Activated naive CD4-positive, alpha-beta T cell treated with anti-CD3 and anti-CD28 coated beads, Interleukin-2, amount 50 U/mL, for 72 hours (primary cell): ENCODE measurements at regions not wholly inside any gene's neighbourhood (a gene's known extent, or its start where the extent isn't known, plus 50 kb on each side); places are given as distances from the start of the nearest gene placed in this dataset.

ENCODE experiments used
- ATAC-seq, 2 donors: fragments of 150-1000 bp; cut with Tn5 transposase; 2 replicates each; pipeline ENCODE4 v1.10.0; 2021; ENCODE audit warnings: mild to moderate bottlenecking in 2 of 2, moderate library complexity in 2 of 2
- DNase-seq, 2 donors: peaks; one replicate each; pipeline ENCODE4 v3.0.0; 2021 to 2022; ENCODE audit warnings: low spot score in 2 of 2
- H3K27ac Mint-ChIP-seq, 2 donors: one replicate each; pipeline ENCODE4 v1.8.0; 2022; ENCODE audit warnings: mild to moderate bottlenecking in 2 of 2, mixed read lengths in 2 of 2
- H3K36me3 Mint-ChIP-seq, 2 donors: one replicate each; pipeline ENCODE4 v1.8.0; 2022; ENCODE audit warnings: mixed read lengths in 2 of 2
- H3K9me3 Mint-ChIP-seq, 2 donors: one replicate each; pipeline ENCODE4 v1.8.0; 2022; ENCODE audit warnings: mixed read lengths in 2 of 2

DNA sequence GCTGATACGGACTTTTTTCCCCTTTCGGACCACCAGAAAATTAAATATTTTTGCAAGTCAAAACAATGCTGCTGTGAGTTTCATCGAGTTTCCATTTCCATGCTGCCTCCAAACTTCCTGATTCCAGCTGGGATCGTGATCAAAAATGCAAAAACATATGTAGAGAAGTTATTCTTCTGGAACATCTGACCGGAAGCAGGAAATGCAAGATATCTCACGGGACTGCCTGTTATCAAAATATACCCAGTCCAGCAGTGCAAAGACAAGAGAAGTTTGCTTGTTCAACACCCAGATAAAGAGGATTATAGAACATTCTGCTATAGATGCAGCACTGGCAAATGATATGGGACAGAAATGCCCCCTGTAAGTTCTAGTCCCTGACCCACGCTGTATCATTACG lies 726.7 kb upstream of the NR2F2 start:
- no peak for DNase-seq
- ATAC-seq: no peak
- H3K36me3 Mint-ChIP-seq: no peaks in the 10 kb centered on the region
- H3K9me3 Mint-ChIP-seq: no peaks in the 10 kb centered on the region
- no peak overlapping the region for H3K27ac Mint-ChIP-seq

DNA sequence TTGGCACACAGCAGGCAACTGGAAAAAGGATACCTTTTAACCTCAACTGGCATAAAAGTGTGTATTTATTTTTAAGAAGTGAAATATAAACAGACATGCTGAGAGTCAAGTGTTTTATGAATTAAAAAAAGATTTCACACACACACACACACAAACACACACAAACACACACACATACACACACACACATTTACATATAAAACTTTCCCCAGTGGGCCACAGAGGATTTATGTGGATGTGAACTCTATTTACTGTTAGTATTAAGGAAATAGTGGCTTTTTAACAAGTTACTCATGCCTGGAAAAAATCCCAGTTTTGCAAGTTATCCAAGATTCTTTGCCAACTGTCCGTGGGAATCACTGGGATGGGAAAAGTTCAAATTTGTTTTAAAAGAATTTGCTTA lies 725.9 kb upstream of the NR2F2 start:
- no peak overlapping the region for H3K27ac Mint-ChIP-seq
- no peaks in the 10 kb centered on the region for H3K36me3 Mint-ChIP-seq
- no peak for ATAC-seq
- H3K9me3 Mint-ChIP-seq: no peaks in the 10 kb centered on the region
- DNase-seq: no peak

DNA sequence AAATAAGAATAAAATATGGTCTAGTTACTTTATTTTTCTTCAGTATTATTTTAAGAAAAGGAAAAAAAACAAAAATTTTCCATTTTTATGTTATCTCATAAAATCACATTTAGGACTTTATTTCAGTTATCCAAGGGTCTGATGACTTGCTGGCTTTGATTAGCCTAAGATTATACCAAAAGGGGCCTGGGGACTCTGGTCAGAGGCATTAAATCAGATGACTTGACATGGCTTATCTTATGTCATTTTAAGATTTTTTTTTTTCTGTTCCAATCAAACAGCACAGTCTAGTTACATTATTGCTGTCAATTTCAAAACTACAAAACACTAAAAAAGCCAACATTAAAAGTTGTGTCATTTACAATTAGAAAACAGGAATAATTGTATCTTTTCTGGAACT lies 725.4 kb upstream of the NR2F2 start:
- no peaks in the 10 kb centered on the region for H3K9me3 Mint-ChIP-seq
- ATAC-seq (no peak), DNase-seq (no peak)
- no peaks in the 10 kb centered on the region for H3K36me3 Mint-ChIP-seq
- H3K27ac Mint-ChIP-seq: no peak overlapping the region

DNA sequence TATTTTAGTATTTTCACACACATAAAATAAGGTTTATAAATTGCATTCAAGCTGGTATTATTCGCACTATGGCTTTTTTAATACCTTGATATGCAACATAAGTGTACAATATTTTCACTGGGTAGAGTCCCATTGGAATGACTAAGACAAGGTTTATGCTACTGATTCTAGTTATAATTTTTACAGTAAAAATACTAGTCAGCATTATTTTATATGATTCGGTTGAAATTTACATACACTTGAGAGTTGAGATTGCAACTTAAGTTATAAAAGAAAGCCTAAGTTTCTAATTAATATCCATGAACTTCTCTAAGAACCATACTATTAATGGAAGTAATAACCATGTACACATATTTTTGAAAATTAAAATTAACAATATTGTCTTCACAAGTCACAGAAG lies 723.9 kb upstream of the NR2F2 start:
- DNase-seq: no peak
- no peaks in the 10 kb centered on the region for H3K9me3 Mint-ChIP-seq
- no peak overlapping the region for H3K27ac Mint-ChIP-seq
- ATAC-seq: no peak
- no peaks in the 10 kb centered on the region for H3K36me3 Mint-ChIP-seq

DNA sequence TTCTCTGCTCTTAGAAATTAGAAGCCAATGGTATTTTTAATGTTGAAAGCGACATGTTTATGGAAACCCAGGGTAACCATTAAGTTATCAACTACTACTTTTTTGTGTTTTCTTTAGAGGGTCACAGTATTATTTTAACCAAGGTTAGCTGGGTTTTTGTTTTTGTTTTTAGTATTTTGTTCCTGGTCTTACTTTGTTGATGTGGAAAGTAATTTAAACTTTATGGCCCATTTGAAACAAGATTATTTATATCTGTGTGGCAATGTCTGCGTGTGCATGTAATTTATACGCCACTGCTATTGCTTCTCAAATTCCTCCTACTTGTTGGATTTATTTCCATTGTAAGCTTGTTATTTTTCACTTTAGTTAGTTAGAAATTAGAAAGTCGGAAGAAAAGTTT lies 722.1 kb upstream of the NR2F2 start:
- DNase-seq: no peak
- H3K36me3 Mint-ChIP-seq: no peaks in the 10 kb centered on the region
- no peaks in the 10 kb centered on the region for H3K9me3 Mint-ChIP-seq
- no peak overlapping the region for H3K27ac Mint-ChIP-seq
- ATAC-seq: no peak

DNA sequence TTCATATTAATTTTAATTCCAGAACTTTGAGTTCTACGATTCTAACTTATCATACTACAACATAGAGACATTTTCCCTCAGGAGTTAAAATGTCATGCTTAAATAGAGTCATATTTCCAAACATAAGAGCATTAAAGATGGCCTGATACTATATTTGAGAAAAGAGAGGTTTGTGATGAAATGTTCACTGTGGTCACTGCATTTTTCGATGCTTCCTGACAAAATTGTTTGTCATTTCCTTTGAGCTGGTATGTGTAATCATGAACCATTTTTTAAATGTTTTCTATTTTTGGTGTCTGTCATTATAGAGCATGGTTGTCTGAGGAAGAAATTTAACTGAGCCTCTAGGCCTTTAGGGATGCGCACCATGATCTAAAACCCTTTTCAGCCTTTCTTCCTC lies 721.4 kb upstream of the NR2F2 start:
- Mint-ChIP-seq H3K36me3 (no peaks in the 10 kb centered on the region), H3K27ac (no peak overlapping the region), H3K9me3 (no peaks in the 10 kb centered on the region)
- no peak for DNase-seq
- ATAC-seq: no peak

DNA sequence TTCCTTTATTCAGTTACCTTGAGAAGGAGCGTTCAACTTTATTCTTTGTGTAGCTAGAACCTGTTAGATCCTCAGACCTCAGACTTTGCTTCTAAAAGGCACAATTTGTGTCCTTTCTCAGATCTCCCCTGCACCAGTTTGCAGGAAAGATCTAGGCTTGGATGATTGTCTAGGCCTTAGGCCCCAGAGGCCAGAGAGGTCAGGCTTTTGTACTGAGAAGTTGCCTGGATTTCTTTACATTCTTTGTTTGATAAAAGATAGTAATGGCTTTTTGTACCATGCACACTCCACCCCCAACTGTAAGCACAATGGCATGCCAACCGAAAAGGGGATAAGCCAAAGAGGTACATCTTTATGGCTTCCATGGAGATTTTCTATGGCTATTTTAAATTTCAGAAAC lies 719.6 kb upstream of the NR2F2 start:
- ATAC-seq: no peak

DNA sequence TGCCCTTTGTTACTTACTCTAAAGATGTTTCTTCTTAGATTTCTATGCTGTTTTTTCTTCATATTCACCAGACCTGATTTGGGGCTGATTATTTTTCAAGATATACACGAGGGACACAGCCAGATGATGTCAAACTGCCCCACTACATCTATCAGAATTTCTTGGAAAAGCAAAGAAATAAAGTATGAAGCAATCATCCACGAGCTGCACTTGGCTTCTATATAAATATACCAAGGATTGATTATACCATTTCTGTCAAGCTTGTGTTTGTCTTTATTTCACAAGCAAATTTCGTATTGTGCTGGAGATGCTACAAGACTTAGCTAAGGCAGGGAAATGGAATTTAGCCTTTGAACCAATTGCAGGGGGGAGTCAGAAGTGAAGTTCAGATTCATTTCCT lies 715.1 kb upstream of the NR2F2 start:
- Mint-ChIP-seq H3K27ac (no peak overlapping the region), H3K36me3 (peaks cover 0 to 21% of the 10 kb centered on the region in 2 donors), H3K9me3 (peaks cover 0 to 12% of the 10 kb centered on the region in 2 donors)
- DNase-seq (no peak), ATAC-seq (no peak)

More for the DNA sequence above, 719.6 kb upstream of the NR2F2 start:
- H3K36me3 Mint-ChIP-seq: no peaks in the 10 kb centered on the region
- no peak overlapping the region for H3K27ac Mint-ChIP-seq
- no peaks in the 10 kb centered on the region for H3K9me3 Mint-ChIP-seq
- DNase-seq: no peak

DNA sequence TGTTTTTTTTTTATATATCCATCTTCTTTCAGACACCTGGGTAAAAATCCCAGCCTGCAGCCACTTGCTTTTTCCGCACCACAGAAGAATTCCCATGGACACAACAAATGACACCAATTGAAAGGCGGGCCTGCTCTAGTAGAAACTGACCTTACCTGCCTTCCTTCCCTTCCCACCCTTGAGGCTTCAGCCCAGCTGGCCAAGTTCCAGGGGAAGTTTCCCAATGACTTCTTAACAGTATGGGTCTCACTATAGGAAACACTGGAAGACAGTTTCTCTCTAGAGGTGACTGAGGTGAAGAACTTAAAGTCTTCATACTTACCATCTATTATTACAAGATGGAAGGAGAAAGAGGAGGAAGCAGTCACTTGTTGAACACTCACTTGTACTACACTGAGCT lies 714.2 kb upstream of the NR2F2 start:
- Mint-ChIP-seq H3K9me3 (peaks cover 0 to 17% of the 10 kb centered on the region in 2 donors), H3K36me3 (peaks cover 0 to 26% of the 10 kb centered on the region in 2 donors), H3K27ac (no peak overlapping the region)
- DNase-seq (no peak), ATAC-seq (no peak)

DNA sequence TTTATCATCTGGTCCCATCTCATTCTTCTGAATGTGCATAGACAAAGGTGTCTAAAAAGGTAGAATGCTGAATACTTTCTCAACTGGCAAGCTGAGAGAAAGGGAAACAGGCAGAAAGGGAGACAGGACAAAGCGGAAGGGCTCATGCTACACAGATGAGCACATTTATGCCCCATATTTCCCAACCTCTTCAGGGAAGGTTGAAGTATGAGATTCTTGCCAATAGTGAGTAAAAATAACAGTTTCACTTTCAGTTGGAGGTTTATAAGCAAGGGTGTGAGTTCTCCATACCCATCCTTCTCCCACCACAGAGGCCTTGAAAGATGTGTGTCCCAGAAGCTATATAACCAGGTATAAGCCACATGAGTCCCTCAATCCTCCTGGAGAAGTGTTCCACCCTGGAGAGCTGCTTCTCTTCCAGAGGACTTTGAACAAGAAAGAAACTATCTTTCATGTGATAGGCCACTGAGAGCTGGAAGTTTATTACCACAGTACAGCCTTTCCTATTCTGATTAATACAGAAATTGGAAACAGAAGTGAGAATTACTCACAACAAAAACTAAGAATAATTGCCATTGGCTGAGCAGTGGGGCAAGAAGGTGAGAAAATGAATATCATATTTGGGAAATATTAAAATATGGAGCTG lies 709.4 kb upstream of the NR2F2 start:
- peaks cover 18 to 49% of the 10 kb centered on the region in 2 donors for H3K36me3 Mint-ChIP-seq
- DNase-seq (peak in 1 of 2 donors; percentile 19), ATAC-seq (peak; percentile 77 to 90)
- peak overlapping the region; percentile 40 to 56 for H3K27ac Mint-ChIP-seq
- H3K9me3 Mint-ChIP-seq: peaks cover 15 to 34% of the 10 kb centered on the region in 2 donors

DNA sequence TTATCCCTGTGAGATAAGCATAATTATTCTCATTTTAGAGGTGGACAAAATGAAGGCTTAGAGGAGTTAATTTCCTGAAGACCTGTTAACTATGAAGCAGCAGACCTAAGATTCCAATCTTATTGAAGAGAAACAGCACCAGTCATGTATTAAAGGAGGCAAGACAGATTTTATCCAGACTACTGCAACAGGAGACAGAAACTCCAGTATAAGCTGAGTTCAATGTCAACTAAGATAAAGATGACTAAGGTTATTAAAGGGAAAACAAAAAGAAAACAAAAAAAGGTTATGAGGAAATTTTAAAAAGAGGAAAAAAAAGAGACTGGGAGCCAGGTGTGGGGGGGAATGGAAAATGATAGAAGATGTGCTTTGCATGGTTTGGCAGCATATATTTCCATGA lies 707.7 kb upstream of the NR2F2 start:
- H3K36me3 Mint-ChIP-seq: peaks cover 18 to 55% of the 10 kb centered on the region in 2 donors
- no peak for ATAC-seq
- no peak for DNase-seq
- H3K27ac Mint-ChIP-seq: no peak overlapping the region
- H3K9me3 Mint-ChIP-seq: peaks cover 15 to 34% of the 10 kb centered on the region in 2 donors

DNA sequence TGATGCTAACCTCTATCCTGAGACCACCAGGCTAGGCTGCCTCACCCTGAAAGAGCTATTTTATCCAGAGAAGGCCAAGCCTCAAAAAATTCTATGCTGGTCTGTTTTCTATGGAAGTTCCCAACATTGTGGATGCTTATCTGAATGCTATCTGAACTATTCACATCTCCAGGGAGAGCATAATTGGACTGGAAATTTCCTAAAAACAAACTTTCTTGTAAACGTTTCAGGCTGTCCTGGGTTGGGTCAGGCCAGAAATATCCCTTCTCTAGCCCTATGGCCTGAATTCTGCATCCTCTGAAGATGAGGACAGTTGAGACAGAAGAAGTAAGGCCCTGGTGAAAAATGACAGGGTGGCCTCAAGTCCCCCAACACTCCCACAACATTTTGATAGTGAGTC lies 706.4 kb upstream of the NR2F2 start:
- no peak overlapping the region for H3K27ac Mint-ChIP-seq
- ATAC-seq (no peak), DNase-seq (no peak)
- peaks cover 18 to 47% of the 10 kb centered on the region in 2 donors for H3K36me3 Mint-ChIP-seq
- peaks cover 15 to 31% of the 10 kb centered on the region in 2 donors for H3K9me3 Mint-ChIP-seq

DNA sequence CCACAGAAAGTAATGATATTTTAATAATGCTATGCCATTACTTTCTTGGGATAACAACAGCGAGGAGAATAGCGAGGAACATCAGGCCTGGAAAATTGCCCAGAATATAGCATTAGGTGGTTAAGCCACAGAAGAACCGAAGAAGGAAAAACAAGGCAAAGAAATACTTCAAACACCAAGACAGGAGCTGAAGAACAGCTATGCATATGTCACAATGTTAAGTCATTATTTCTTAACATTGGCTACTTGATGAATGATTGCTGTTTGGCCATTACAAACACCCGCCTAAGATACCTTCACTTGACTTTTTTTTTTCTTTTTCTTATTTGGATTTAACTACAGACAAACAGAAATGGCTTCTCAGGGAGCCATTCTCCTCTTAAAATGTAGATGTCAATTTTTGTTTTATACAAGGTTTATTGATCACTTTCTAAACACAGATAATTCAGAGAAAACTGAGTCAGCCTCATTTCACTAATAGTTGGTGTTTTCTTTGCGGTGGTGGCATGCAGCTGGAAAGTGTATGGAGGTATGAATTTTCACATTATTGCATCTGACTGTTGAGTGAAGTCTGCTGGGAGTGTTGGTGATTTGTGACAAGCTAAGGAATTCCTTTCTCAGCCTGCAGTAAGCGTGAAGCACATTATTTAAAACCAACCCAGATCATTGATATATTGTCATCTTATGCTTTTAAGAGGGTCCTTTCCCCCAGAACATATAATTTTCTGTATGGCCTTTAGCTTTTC lies 705.7 kb upstream of the NR2F2 start:
- peaks cover 18 to 41% of the 10 kb centered on the region in 2 donors for H3K36me3 Mint-ChIP-seq
- ATAC-seq (no peak), DNase-seq (no peak)
- H3K9me3 Mint-ChIP-seq: peaks cover 15 to 26% of the 10 kb centered on the region in 2 donors
- H3K27ac Mint-ChIP-seq: no peak overlapping the region

DNA sequence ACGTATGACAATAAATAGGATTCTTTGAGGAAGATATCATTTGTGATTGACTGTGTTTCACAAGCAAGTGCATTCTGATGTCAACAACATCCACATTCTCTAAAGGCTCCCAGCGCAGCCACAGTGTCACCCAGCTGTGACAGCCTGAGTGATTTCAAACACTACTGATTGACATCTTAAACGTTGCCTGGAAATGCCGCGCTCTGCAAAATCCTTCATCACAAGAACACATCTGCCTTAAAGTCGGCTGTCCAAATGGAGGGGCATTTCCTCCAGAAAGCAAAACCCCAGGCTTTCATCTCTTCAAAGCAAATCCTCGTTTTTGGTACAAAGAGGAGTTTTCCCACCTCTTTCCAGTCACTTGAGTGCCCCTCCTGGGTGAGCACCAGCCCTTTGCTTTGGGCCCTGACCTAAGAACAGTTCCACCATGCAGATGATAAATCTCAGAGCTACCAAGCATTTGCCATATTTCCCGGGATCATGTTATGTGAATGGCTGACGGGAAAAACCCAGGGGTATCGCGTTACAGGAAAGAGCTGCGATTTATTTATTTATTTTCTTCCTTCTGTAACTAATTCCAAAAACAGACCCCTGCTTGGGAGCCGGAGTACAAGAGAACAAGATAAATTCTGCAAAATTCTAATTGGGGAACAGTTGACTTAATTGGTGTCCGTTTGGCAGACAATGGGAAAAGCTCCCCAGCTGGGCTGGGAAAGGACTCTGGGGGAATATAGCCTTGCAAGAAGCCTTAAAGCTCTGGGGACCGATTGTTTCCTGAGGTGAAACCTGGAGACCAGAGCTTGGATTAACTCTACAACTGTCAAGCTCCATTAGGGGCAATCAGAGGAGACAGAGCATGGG lies 703.8 kb upstream of the NR2F2 start:
- no peak overlapping the region for H3K27ac Mint-ChIP-seq
- peaks cover 18 to 27% of the 10 kb centered on the region in 2 donors for H3K36me3 Mint-ChIP-seq
- no peak for ATAC-seq
- peaks cover 18 to 20% of the 10 kb centered on the region in 2 donors for H3K9me3 Mint-ChIP-seq
- DNase-seq: no peak

DNA sequence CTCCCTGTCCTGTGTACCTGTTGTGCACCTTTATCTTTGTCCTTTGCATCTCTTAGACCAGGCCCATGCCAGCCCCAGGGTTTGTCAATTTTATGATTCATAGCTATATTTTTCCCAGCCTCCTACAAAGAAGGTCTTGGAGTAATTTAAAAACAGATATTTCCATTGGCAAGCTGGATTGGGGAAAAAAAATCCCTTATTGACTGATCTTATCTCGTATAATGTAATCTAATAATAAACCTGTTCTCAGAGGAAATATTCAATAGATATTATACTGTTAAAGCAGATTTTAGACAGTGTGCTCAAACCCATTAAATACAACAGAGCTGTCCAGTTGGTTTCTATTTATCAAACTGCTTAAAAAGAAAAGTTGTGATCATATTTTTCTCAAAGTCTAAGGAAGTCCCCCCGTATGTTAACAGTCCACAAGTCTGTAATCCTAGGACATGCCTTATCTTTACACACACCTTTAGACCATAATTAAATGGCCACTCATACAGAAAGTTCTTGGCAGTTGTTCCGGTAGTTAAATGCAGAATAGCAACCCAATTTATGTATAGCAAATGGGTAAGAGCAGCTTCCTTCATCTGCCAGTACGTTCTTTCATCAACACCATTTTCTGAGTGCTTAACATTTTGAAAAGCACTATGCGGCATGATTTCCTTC lies 700.9 kb upstream of the NR2F2 start:
- DNase-seq: no peak
- Mint-ChIP-seq H3K9me3 (peaks cover 3 to 8% of the 10 kb centered on the region in 2 donors), H3K27ac (no peak overlapping the region), H3K36me3 (peaks cover 0 to 6% of the 10 kb centered on the region in 2 donors)
- no peak for ATAC-seq

DNA sequence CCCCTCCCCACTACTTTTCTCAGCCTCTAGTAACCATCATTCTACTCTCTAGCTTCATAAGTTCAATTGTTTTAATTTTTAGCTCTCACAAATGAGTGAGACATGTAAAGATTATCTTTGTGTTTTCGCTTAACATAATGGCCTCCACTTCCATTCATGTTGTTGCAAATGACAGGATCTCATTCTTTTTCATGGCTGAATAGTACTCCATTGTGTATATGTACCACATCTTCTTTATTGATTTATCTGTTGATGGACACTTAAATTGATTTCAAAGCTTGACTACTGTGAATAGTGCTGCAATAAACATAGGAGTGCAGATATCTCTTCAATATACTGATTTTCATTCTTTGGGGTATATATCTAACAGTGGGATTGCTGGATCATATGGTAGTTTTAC lies 699.8 kb upstream of the NR2F2 start:
- no peak for ATAC-seq
- peaks cover 0 to 6% of the 10 kb centered on the region in 2 donors for H3K36me3 Mint-ChIP-seq
- H3K27ac Mint-ChIP-seq: no peak overlapping the region
- no peak for DNase-seq
- H3K9me3 Mint-ChIP-seq: peaks cover 3 to 8% of the 10 kb centered on the region in 2 donors

DNA sequence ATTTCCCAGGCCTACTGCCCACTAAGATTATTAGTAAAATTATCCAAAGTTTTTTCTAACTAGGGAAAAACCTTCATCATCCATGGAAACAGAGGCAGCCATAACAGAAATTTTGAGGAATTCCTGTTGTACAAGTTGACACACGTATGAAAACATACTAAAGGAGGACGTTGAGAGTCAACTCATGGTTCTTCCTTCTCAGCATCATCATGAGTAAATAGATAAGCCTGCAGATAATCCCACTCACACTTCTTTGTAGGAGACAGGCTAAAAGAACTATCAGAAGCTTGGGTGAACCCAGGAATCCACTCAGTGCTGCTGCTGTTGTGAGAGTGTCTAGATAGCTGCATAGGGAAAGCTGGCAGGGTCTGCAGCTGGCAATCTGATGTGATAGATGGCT lies 694.8 kb upstream of the NR2F2 start:
- no peak overlapping the region for H3K27ac Mint-ChIP-seq
- ATAC-seq (no peak), DNase-seq (no peak)
- H3K9me3 Mint-ChIP-seq: peaks cover under 1 to 9% of the 10 kb centered on the region in 2 donors
- H3K36me3 Mint-ChIP-seq: no peaks in the 10 kb centered on the region
